IMR-90 (cell line): ENCODE measurements at regions not wholly inside any gene's neighbourhood (a gene's known extent, or its start where the extent isn't known, plus 50 kb on each side); places are given as distances from the start of the nearest gene placed in this dataset.

Experiments used
- ATAC-seq: fragments of 200-7000 bp; cut with Tn5 transposase; 2 replicates; pipeline ENCODE4 v1.9.1; 2020; ENCODE audit warnings: low read depth, mild to moderate bottlenecking, moderate library complexity
- BruUV-seq: library from RNA; stranded (reverse); fragments of 400-500 nt; replicated peaks from 2 replicates; lab custom pipeline; 2021; lab: Mats Ljungman, UMichigan
- CTCF ChIA-PET: fragments of 300-600 bp; formaldehyde crosslinking; extraction: SDS; loops from one replicate; lab custom pipeline; 2021; ENCODE audit warnings: antibody characterized with exemption; lab: Yijun Ruan, JAX
- POLR2A ChIA-PET: fragments of 300-600 bp; sonication (Branson Sonifier 250); formaldehyde crosslinking; loops from one replicate; lab custom pipeline; 2022; ENCODE audit warnings: antibody characterized with exemption; ENCODE audit not compliant: unreplicated experiment; lab: Charles Lee
- DNase-seq: peaks from one replicate; pipeline ENCODE4 v3.0.0; 2013
- H2AFZ ChIP-seq: replicated peaks from 2 replicates; pipeline ENCODE3; 2013; ENCODE audit warnings: low read length, mild to moderate bottlenecking; ENCODE audit not compliant: poor library complexity
- H2AK5ac ChIP-seq: 2 replicates; pipeline ENCODE4 v1.6.1; 2013; ENCODE audit warnings: low read depth, low read length, inconsistent platforms
- H2AK9ac ChIP-seq: replicated peaks from 2 replicates; pipeline ENCODE3; 2013; ENCODE audit warnings: mild to moderate bottlenecking, low read depth, low read length, moderate library complexity; ENCODE audit not compliant: poor library complexity
- H2BK120ac ChIP-seq: 2 replicates; pipeline ENCODE4 v1.6.1; 2013; ENCODE audit warnings: low read depth, low read length, inconsistent platforms
- H2BK15ac ChIP-seq: 3 replicates; pipeline ENCODE4 v1.6.1; 2013; ENCODE audit warnings: low read depth, low read length, inconsistent platforms
- H2BK20ac ChIP-seq: 2 replicates; pipeline ENCODE4 v1.6.1; 2013; ENCODE audit warnings: low read depth, mild to moderate bottlenecking, inconsistent platforms, low read length, moderate library complexity
- H2BK5ac ChIP-seq: 2 replicates; pipeline ENCODE4 v1.6.1; 2013; ENCODE audit warnings: mild to moderate bottlenecking, low read depth, low read length, inconsistent platforms; ENCODE audit not compliant: poor library complexity, severe bottlenecking
- H3K14ac ChIP-seq: replicated peaks from 2 replicates; pipeline ENCODE4 v1.6.1; 2013; ENCODE audit warnings: low read depth, low read length, inconsistent platforms
- H3K18ac ChIP-seq: 2 replicates; pipeline ENCODE4 v1.6.1; 2013; ENCODE audit warnings: low read depth, low read length, control low read depth
- H3K23ac ChIP-seq: 2 replicates; pipeline ENCODE4 v1.6.1; 2013; ENCODE audit warnings: low read depth, low read length, inconsistent platforms
- H3K27ac ChIP-seq: 2 replicates; pipeline ENCODE4 v1.5.1; 2013; ENCODE audit warnings: mild to moderate bottlenecking, control low read depth, low read length; ENCODE audit not compliant: insufficient read depth
- H3K27me3 ChIP-seq: 2 replicates; pipeline ENCODE4 v1.6.1; 2013; ENCODE audit warnings: low read length; ENCODE audit not compliant: control insufficient read depth, insufficient read depth
- H3K36me3 ChIP-seq: 2 replicates; pipeline ENCODE4 v1.6.1; 2013; ENCODE audit warnings: low read length, mixed read lengths; ENCODE audit not compliant: control insufficient read depth, insufficient read depth
- H3K4ac ChIP-seq: 2 replicates; pipeline ENCODE4 v1.6.1; 2013; ENCODE audit warnings: low read depth, low read length, inconsistent platforms
- H3K4me1 ChIP-seq: 2 replicates; pipeline ENCODE4 v1.6.1; 2013; ENCODE audit warnings: low read length, mixed read lengths; ENCODE audit not compliant: control insufficient read depth, insufficient read depth
- H3K4me2 ChIP-seq: 2 replicates; pipeline ENCODE4 v1.6.1; 2013; ENCODE audit warnings: low read depth, mild to moderate bottlenecking, control low read depth, low read length, moderate library complexity
- H3K4me3 ChIP-seq: 2 replicates; pipeline ENCODE4 v1.5.1; 2013; ENCODE audit warnings: low read depth, mild to moderate bottlenecking, control low read depth, low read length, moderate library complexity; ENCODE audit not compliant: insufficient read depth
- H3K56ac ChIP-seq: 2 replicates; pipeline ENCODE4 v1.6.1; 2013; ENCODE audit warnings: low read length, inconsistent platforms; ENCODE audit not compliant: insufficient read depth; ENCODE audit errors: extremely low read depth
- H3K79me1 ChIP-seq, 2 experiments: 2 replicates each; pipeline ENCODE4 v1.6.1; 2013; ENCODE audit warnings: low read length in 2 of 2, inconsistent platforms in 1 of 2, low read depth in 1 of 2
- H3K9ac ChIP-seq: 2 replicates; pipeline ENCODE4 v1.6.1; 2013; ENCODE audit warnings: low read depth, low read length, control low read depth
- H3K9me1 ChIP-seq: 2 replicates; pipeline ENCODE4 v1.6.1; 2013; ENCODE audit warnings: low read length, inconsistent platforms; ENCODE audit not compliant: insufficient read depth
- H3K9me3 ChIP-seq: 2 replicates; pipeline ENCODE4 v1.6.1; 2013; ENCODE audit warnings: low read length; ENCODE audit not compliant: control insufficient read depth, insufficient read depth
- H4K20me1 ChIP-seq: 2 replicates; pipeline ENCODE4 v1.6.1; 2013; ENCODE audit warnings: low read length, inconsistent platforms; ENCODE audit not compliant: insufficient read depth
- H4K5ac ChIP-seq: 2 replicates; pipeline ENCODE4 v1.6.1; 2013; ENCODE audit warnings: mild to moderate bottlenecking, low read depth, low read length, control low read depth
- H4K8ac ChIP-seq, 2 experiments: 2 replicates each; pipeline ENCODE4 v1.6.1; 2013; ENCODE audit warnings: low read depth in 2 of 2, low read length in 2 of 2, control low read depth in 1 of 2, inconsistent platforms in 1 of 2
- H4K91ac ChIP-seq: 2 replicates; pipeline ENCODE4 v1.6.1; 2013; ENCODE audit warnings: low read depth, low read length, inconsistent platforms; ENCODE audit not compliant: insufficient read depth
- BHLHE40 ChIP-seq: fragments of 150-350 bp; IDR thresholded peaks from 2 replicates; pipeline ENCODE4 v1.6.1; 2016; ENCODE audit warnings: mild to moderate bottlenecking, low read depth, low read length
- CEBPB ChIP-seq: IDR thresholded peaks from 2 replicates; pipeline ENCODE4 v1.6.1; 2012; ENCODE audit warnings: low read depth, low read length, improper control_type of control experiment
- CTCF ChIP-seq: conservative IDR thresholded peaks from 2 replicates; pipeline ENCODE4 v1.5.1; 2012; ENCODE audit warnings: mild to moderate bottlenecking, low read depth, low read length, improper control_type of control experiment
- ELK1 ChIP-seq: fragments of 150-350 bp; IDR thresholded peaks from 2 replicates; pipeline ENCODE4 v1.6.1; 2016; ENCODE audit warnings: low read depth, mild to moderate bottlenecking, low read length, moderate library complexity, borderline replicate concordance
- FOS ChIP-seq: fragments of 150-350 bp; IDR thresholded peaks from 2 replicates; pipeline ENCODE4 v1.6.1; 2016; ENCODE audit warnings: low read depth, low read length
- MAZ ChIP-seq: IDR thresholded peaks from 2 replicates; pipeline ENCODE4 v1.6.1; 2012; ENCODE audit warnings: low read depth, mild to moderate bottlenecking, low read length, improper control_type of control experiment, moderate library complexity, borderline replicate concordance
- MXI1 ChIP-seq: IDR thresholded peaks from 2 replicates; pipeline ENCODE4 v1.6.1; 2012; ENCODE audit warnings: low read depth, mild to moderate bottlenecking, low read length, moderate library complexity, borderline replicate concordance
- NFE2L2 ChIP-seq: fragments of 150-350 bp; IDR thresholded peaks from 2 replicates; pipeline ENCODE4 v1.6.1; 2016; ENCODE audit warnings: low read depth, mild to moderate bottlenecking, low read length
- POLR2A ChIP-seq: IDR thresholded peaks from 2 replicates; pipeline ENCODE4 v1.6.1; 2012; ENCODE audit warnings: mild to moderate bottlenecking, low read depth, low read length
- RAD21 ChIP-seq: IDR thresholded peaks from 2 replicates; pipeline ENCODE4 v1.6.1; 2012; ENCODE audit warnings: low read length, improper control_type of control experiment
- RCOR1 ChIP-seq: IDR thresholded peaks from 2 replicates; pipeline ENCODE4 v1.6.1; 2012; ENCODE audit warnings: mild to moderate bottlenecking, low read length, improper control_type of control experiment; ENCODE audit not compliant: insufficient replicate concordance
- SMC3 ChIP-seq: fragments of 150-350 bp; IDR thresholded peaks from 2 replicates; pipeline ENCODE4 v1.6.1; 2016; ENCODE audit warnings: low read depth, mild to moderate bottlenecking, antibody characterized with exemption, low read length, moderate library complexity
- USF2 ChIP-seq: fragments of 150-350 bp; IDR thresholded peaks from 2 replicates; pipeline ENCODE4 v1.6.1; 2017; ENCODE audit warnings: mild to moderate bottlenecking, antibody characterized with exemption, low read length, low read depth
- WGBS, 2 experiments: methylation state at CpG; one replicate each; pipeline versions ENCODE4 v1.1.5 to v1.1.7; 2013; ENCODE audit warnings: missing lambda C conversion rate in 2 of 2; ENCODE audit not compliant: insufficient read length in 1 of 2; ENCODE audit errors: extremely low coverage in 2 of 2; 5-methylcytosine and 5-hydroxymethylcytosine counted together
- dilution Hi-C: fragments of 300-500 bp; cut with HindIII; formaldehyde crosslinking; loops from one replicate; pipeline ENCODE4 v1.14.3; 2018; ENCODE audit warnings: low sequenced_read_pairs; ENCODE audit not compliant: unreplicated experiment
- in situ Hi-C: fragments of 300-500 bp; cut with MboI; formaldehyde crosslinking; loops from 3 replicates; pipeline ENCODE4 v1.14.3; 2019; ENCODE audit warnings: low sequenced_read_pairs, inconsistent platforms, mixed read lengths
- intact Hi-C: fragments of 100-400 bp; cut with micrococcal nuclease; formaldehyde crosslinking; loops from 2 replicates; pipeline ENCODE4 v1.10.0; 2022

GRCh38 chr1:228937351-228937750, 202.1 kb downstream of the RHOU start:
- no peaks in the 10 kb centered on the region for H3K4me1 ChIP-seq
- no peak overlapping the region for H3K14ac ChIP-seq
- no peak overlapping the region for H2BK20ac ChIP-seq
- no peak for ATAC-seq
- no peak for TF ChIP-seq CEBPB
- TF ChIP-seq NFE2L2, result no peak
- no peak for TF ChIP-seq MAZ
- TF ChIP-seq RAD21, result no peak
- no peak for TF ChIP-seq SMC3
- no peak for TF ChIP-seq BHLHE40
- no peak for TF ChIP-seq USF2
- no peak for TF ChIP-seq POLR2A
- TF ChIP-seq FOS, result no peak
- TF ChIP-seq ELK1, result no peak
- TF ChIP-seq CTCF, result no peak
- TF ChIP-seq MXI1, result no peak
- TF ChIP-seq RCOR1, result no peak
- dilution Hi-C loops, result no loop called here
- peaks cover 13% of the 10 kb centered on the region; the same call in 1 of the 2 replicates for H3K27me3 ChIP-seq
- no peak overlapping the region for H2BK5ac ChIP-seq
- H3K9me3 ChIP-seq, result no peaks in the 10 kb centered on the region
- no peak overlapping the region for H3K4ac ChIP-seq
- BruUV-seq, result no TSS peak
- H3K9me1 ChIP-seq, result no peaks in the 10 kb centered on the region
- no peak overlapping the region for H2BK15ac ChIP-seq
- ChIA-PET CTCF (no interaction called here), POLR2A (no interaction called here)
- intact Hi-C loops, result no loop called here
- H3K18ac ChIP-seq, result no peak overlapping the region
- H2AK5ac ChIP-seq, result no peak overlapping the region
- WGBS, 2 experiments, result no CpG with 5 or more reads among the region's 12 CpGs
- H3K4me2 ChIP-seq, result no peak overlapping the region
- H3K23ac ChIP-seq, result no peak overlapping the region
- H2BK120ac ChIP-seq, result no peak overlapping the region
- H4K5ac ChIP-seq, result no peak overlapping the region
- no peak overlapping the region for H2AFZ ChIP-seq
- in situ Hi-C loops, result no loop called here
- H3K9ac ChIP-seq, result no peak overlapping the region
- no peak overlapping the region for H4K91ac ChIP-seq
- H3K36me3 ChIP-seq, result no peaks in the 10 kb centered on the region
- DNase-seq, result no peak
- no peak overlapping the region for H3K4me3 ChIP-seq
- H3K79me1 ChIP-seq, result no peaks in the 10 kb centered on the region
- H4K8ac ChIP-seq, result no peak overlapping the region
- H2AK9ac ChIP-seq, result no peak overlapping the region
- H4K20me1 ChIP-seq, result no peaks in the 10 kb centered on the region
- H3K27ac ChIP-seq, result no peak overlapping the region
- H3K56ac ChIP-seq, result no peak overlapping the region
